ENCODE measurements at regions not wholly inside any gene's neighbourhood (a gene's known extent, or its start where the extent isn't known, plus 50 kb on each side); places are given as distances from the start of the nearest gene placed in this dataset.
"Not testable (repeated sequence)": the region's sequence is repeated elsewhere in the genome, so short reads cannot be mapped to it uniquely, and the experiment has no call there.

DNA sequence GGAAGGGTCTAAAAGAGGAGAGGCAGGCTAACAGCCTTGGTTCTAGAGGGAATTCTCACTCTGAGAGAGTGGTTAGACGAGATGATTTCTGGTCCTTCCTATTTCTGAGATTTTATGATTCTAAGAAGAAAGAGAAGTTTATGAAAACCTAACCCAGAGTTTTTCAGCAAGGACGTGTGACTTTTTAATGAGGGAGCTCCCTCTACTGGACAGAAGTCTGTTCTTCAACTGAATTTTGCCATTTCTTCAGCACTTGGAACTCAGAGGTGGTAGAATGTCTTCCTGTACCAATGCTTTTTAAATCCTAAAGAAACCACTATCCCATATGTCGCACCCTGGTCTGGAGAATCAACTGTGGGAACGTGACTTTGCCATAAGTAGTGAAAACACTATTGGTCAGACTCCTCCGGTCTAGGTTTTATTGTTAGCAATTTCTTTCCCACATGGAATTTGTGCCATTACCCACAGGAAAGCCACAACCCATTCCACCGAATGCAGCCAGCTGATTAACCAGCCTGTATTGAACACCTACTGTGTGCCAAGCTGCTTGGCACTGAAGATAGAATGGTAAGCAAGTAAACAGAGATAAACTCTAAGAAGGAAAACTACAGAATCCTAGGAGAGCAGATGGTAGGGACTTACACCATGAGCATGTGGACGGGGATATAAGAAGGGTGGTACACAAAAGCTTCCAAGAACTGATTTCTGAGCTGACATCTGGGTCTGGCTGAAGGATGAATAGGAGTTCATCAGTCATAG lies 199.5 kb upstream of the LMCD1 start:
- Histone ChIP-seq H3K4me3 (ENCODE audit: low read length in 2 of 2) (no peak overlapping the region), H3K9me3 (ENCODE audit: control insufficient read depth in 2 of 2, low read length in 2 of 2) (no peaks in the 10 kb centered on the region), H3K27me3 (ENCODE audit: control insufficient read depth in 2 of 2, insufficient read depth in 2 of 2, low read length in 2 of 2) (no peaks in the 10 kb centered on the region), H3K4me1 (ENCODE audit: control insufficient read depth in 2 of 2, insufficient read depth in 2 of 2, low read length in 2 of 2) (no peaks in the 10 kb centered on the region), H3K9ac (ENCODE audit: low read depth in 1 of 2, low read length in 2 of 2) (no peak overlapping the region), H3K36me3 (ENCODE audit: control insufficient read depth in 2 of 2, insufficient read depth in 2 of 2, low read length in 2 of 2) (no peaks in the 10 kb centered on the region), H3K27ac (ENCODE audit: low read depth in 2 of 2, low read length in 2 of 2) (no peak overlapping the region)

GRCh38 chr3:8303466-8303865 lies 198.2 kb upstream of the LMCD1 start:
- H3K9me3 ChIP-seq (ENCODE audit: control insufficient read depth in 2 of 2, low read length in 2 of 2), result no peaks in the 10 kb centered on the region
- H3K4me3 ChIP-seq (ENCODE audit: low read length in 2 of 2), result no peak overlapping the region
- no peak overlapping the region for H3K27ac ChIP-seq (ENCODE audit: low read depth in 2 of 2, low read length in 2 of 2)
- no peak overlapping the region for H3K9ac ChIP-seq (ENCODE audit: low read depth in 1 of 2, low read length in 2 of 2)
- H3K36me3 ChIP-seq (ENCODE audit: control insufficient read depth in 2 of 2, insufficient read depth in 2 of 2, low read length in 2 of 2), result no peaks in the 10 kb centered on the region
- no peaks in the 10 kb centered on the region for H3K27me3 ChIP-seq (ENCODE audit: control insufficient read depth in 2 of 2, insufficient read depth in 2 of 2, low read length in 2 of 2)
- H3K4me1 ChIP-seq (ENCODE audit: control insufficient read depth in 2 of 2, insufficient read depth in 2 of 2, low read length in 2 of 2), result no peaks in the 10 kb centered on the region

- H3K4me3 ChIP-seq (ENCODE audit: low read length in 2 of 2), result no peak overlapping the region
- H3K9me3 ChIP-seq (ENCODE audit: control insufficient read depth in 2 of 2, low read length in 2 of 2), result no peaks in the 10 kb centered on the region
- no peak overlapping the region for H3K27ac ChIP-seq (ENCODE audit: low read depth in 2 of 2, low read length in 2 of 2)
- H3K27me3 ChIP-seq (ENCODE audit: control insufficient read depth in 2 of 2, insufficient read depth in 2 of 2, low read length in 2 of 2), result no peaks in the 10 kb centered on the region
- no peaks in the 10 kb centered on the region for H3K36me3 ChIP-seq (ENCODE audit: control insufficient read depth in 2 of 2, insufficient read depth in 2 of 2, low read length in 2 of 2)
- no peak overlapping the region for H3K9ac ChIP-seq (ENCODE audit: low read depth in 1 of 2, low read length in 2 of 2)
- no peaks in the 10 kb centered on the region for H3K4me1 ChIP-seq (ENCODE audit: control insufficient read depth in 2 of 2, insufficient read depth in 2 of 2, low read length in 2 of 2)
Measured at GRCh38 chr3:8305371-8305770, 196.3 kb upstream of the LMCD1 start.

DNA sequence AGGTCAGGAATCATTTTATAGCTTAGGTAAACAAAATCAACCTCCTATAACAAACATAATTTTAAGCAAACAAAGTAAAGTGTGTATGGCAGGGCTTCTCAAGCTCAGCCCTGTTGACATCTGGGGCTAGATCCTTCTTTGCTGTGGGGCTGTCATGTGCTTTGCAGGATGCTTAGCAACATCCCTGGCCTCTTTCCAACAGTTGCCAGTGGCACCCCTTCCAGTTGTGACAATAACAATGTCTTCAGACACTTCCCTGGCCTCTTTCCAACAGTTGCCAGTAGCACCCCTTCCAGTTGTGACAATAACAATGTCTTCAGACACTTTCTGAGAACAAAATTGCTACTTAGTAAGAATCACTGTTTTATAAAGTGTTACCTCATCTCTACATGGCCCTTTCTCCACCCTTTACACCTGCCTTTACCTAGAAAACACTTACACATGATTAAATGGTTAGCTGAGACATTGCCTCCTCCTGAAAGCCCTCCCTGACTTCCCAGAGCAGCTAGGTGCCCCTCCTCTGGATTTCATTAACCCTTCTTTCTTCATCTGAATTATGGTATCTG lies 194.0 kb upstream of the LMCD1 start:
- Histone ChIP-seq H3K9ac (ENCODE audit: low read depth in 1 of 2, low read length in 2 of 2) (no peak overlapping the region), H3K4me3 (ENCODE audit: low read length in 2 of 2) (no peak overlapping the region), H3K36me3 (ENCODE audit: control insufficient read depth in 2 of 2, insufficient read depth in 2 of 2, low read length in 2 of 2) (no peaks in the 10 kb centered on the region), H3K27ac (ENCODE audit: low read depth in 2 of 2, low read length in 2 of 2) (no peak overlapping the region), H3K4me1 (ENCODE audit: control insufficient read depth in 2 of 2, insufficient read depth in 2 of 2, low read length in 2 of 2) (no peaks in the 10 kb centered on the region), H3K9me3 (ENCODE audit: control insufficient read depth in 2 of 2, low read length in 2 of 2) (no peaks in the 10 kb centered on the region), H3K27me3 (ENCODE audit: control insufficient read depth in 2 of 2, insufficient read depth in 2 of 2, low read length in 2 of 2) (no peaks in the 10 kb centered on the region)

DNA sequence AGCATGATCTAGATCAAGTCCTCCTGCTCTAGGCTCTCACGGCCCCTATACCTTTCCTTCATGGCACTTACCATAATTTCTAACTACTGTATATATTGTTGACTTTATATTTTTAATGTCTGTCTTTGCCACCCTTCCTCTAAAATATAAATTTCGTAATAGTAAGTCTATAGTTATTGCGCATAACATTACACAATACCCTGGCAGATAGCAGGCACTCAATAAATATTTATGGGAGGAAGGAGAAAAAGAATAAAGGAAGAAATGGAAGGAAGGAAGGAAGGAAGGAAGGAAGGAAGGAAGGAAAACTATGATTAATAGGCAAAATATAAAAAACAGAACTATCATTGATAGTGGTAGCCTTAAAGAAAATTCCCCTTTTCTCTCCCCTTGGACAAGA lies 190.3 kb upstream of the LMCD1 start:
- no peaks in the 10 kb centered on the region for H3K36me3 ChIP-seq (ENCODE audit: control insufficient read depth in 2 of 2, insufficient read depth in 2 of 2, low read length in 2 of 2)
- no peaks in the 10 kb centered on the region for H3K9me3 ChIP-seq (ENCODE audit: control insufficient read depth in 2 of 2, low read length in 2 of 2)

GRCh38 chr3:8312685-8313084 lies 188.9 kb upstream of the LMCD1 start:
- Histone ChIP-seq H3K27ac (ENCODE audit: low read depth in 2 of 2, low read length in 2 of 2) (no peak overlapping the region), H3K36me3 (ENCODE audit: control insufficient read depth in 2 of 2, insufficient read depth in 2 of 2, low read length in 2 of 2) (no peaks in the 10 kb centered on the region), H3K27me3 (ENCODE audit: control insufficient read depth in 2 of 2, insufficient read depth in 2 of 2, low read length in 2 of 2) (no peaks in the 10 kb centered on the region), H3K4me3 (ENCODE audit: low read length in 2 of 2) (no peak overlapping the region), H3K4me1 (ENCODE audit: control insufficient read depth in 2 of 2, insufficient read depth in 2 of 2, low read length in 2 of 2) (no peaks in the 10 kb centered on the region), H3K9ac (ENCODE audit: low read depth in 1 of 2, low read length in 2 of 2) (no peak overlapping the region), H3K9me3 (ENCODE audit: control insufficient read depth in 2 of 2, low read length in 2 of 2) (no peaks in the 10 kb centered on the region)

More for the DNA sequence above, 190.3 kb upstream of the LMCD1 start:
- H3K4me1 ChIP-seq (ENCODE audit: control insufficient read depth in 2 of 2, insufficient read depth in 2 of 2, low read length in 2 of 2), result no peaks in the 10 kb centered on the region
- H3K27me3 ChIP-seq (ENCODE audit: control insufficient read depth in 2 of 2, insufficient read depth in 2 of 2, low read length in 2 of 2), result no peaks in the 10 kb centered on the region
- H3K27ac ChIP-seq (ENCODE audit: low read depth in 2 of 2, low read length in 2 of 2), result no peak overlapping the region
- H3K9ac ChIP-seq (ENCODE audit: low read depth in 1 of 2, low read length in 2 of 2), result no peak overlapping the region
- H3K4me3 ChIP-seq (ENCODE audit: low read length in 2 of 2), result no peak overlapping the region

GRCh38 chr3:8313560-8314267 lies 187.9 kb upstream of the LMCD1 start:
- Histone ChIP-seq H3K27ac (ENCODE audit: low read depth in 2 of 2, low read length in 2 of 2) (no peak overlapping the region), H3K27me3 (ENCODE audit: control insufficient read depth in 2 of 2, insufficient read depth in 2 of 2, low read length in 2 of 2) (no peaks in the 10 kb centered on the region), H3K4me1 (ENCODE audit: control insufficient read depth in 2 of 2, insufficient read depth in 2 of 2, low read length in 2 of 2) (no peaks in the 10 kb centered on the region), H3K4me3 (ENCODE audit: low read length in 2 of 2) (no peak overlapping the region), H3K9ac (ENCODE audit: low read depth in 1 of 2, low read length in 2 of 2) (no peak overlapping the region), H3K36me3 (ENCODE audit: control insufficient read depth in 2 of 2, insufficient read depth in 2 of 2, low read length in 2 of 2) (no peaks in the 10 kb centered on the region), H3K9me3 (ENCODE audit: control insufficient read depth in 2 of 2, low read length in 2 of 2) (no peaks in the 10 kb centered on the region)

- not testable (repeated sequence) for H3K27ac ChIP-seq (ENCODE audit: low read depth in 2 of 2, low read length in 2 of 2); H3K4me1 ChIP-seq (ENCODE audit: control insufficient read depth in 2 of 2, insufficient read depth in 2 of 2, low read length in 2 of 2); H3K4me3 ChIP-seq (ENCODE audit: low read length in 2 of 2); H3K27me3 ChIP-seq (ENCODE audit: control insufficient read depth in 2 of 2, insufficient read depth in 2 of 2, low read length in 2 of 2); H3K36me3 ChIP-seq (ENCODE audit: control insufficient read depth in 2 of 2, insufficient read depth in 2 of 2, low read length in 2 of 2); H3K9me3 ChIP-seq (ENCODE audit: control insufficient read depth in 2 of 2, low read length in 2 of 2); H3K9ac ChIP-seq (ENCODE audit: low read depth in 1 of 2, low read length in 2 of 2)
Measured at GRCh38 chr3:8315526-8315925, 186.1 kb upstream of the LMCD1 start.

- H3K9ac ChIP-seq (ENCODE audit: low read depth in 1 of 2, low read length in 2 of 2), result no peak overlapping the region
- no peak overlapping the region for H3K4me3 ChIP-seq (ENCODE audit: low read length in 2 of 2)
- H3K27ac ChIP-seq (ENCODE audit: low read depth in 2 of 2, low read length in 2 of 2), result no peak overlapping the region
Measured at GRCh38 chr3:8317661-8318649, 183.7 kb upstream of the LMCD1 start.

More at GRCh38 chr3:8317661-8318649, 183.7 kb upstream of the LMCD1 start:
- no peaks in the 10 kb centered on the region for H3K27me3 ChIP-seq (ENCODE audit: control insufficient read depth in 2 of 2, insufficient read depth in 2 of 2, low read length in 2 of 2)
- H3K9me3 ChIP-seq (ENCODE audit: control insufficient read depth in 2 of 2, low read length in 2 of 2), result no peaks in the 10 kb centered on the region
- no peaks in the 10 kb centered on the region for H3K36me3 ChIP-seq (ENCODE audit: control insufficient read depth in 2 of 2, insufficient read depth in 2 of 2, low read length in 2 of 2)
- H3K4me1 ChIP-seq (ENCODE audit: control insufficient read depth in 2 of 2, insufficient read depth in 2 of 2, low read length in 2 of 2), result no peaks in the 10 kb centered on the region

All from mucosa of rectum (tissue), 2 donors.